ENCODE measurements at regions not wholly inside any gene's neighbourhood (a gene's known extent, or its start where the extent isn't known, plus 50 kb on each side); places are given as distances from the start of the nearest gene placed in this dataset.

DNA sequence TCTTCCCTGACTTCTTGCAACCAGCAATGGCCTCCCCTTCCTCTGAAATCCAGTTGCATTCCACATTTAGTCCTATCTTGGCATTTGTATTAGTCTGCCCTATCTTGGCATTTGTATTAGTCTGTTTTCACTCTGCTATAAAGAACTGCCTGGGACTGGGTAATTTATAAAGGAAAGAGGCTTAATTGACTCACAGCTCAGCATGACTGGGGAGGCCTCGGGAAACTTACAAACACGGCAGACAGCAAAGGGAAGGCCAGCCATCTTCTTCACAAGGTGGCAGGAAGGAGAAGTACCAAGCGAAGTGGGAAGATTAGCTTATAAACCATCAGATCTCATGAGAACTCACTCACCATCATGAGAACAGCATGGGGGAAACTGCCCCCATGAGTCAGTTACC is 234.5 kb upstream of the COPS8 start:
- H3K27me3 Mint-ChIP-seq (ENCODE audit: low read depth) = no peaks in the 10 kb centered on the region
- H3K4me3 Mint-ChIP-seq = no peak overlapping the region
- H3K9me3 Mint-ChIP-seq = no peaks in the 10 kb centered on the region
- H3K4me1 Mint-ChIP-seq (ENCODE audit: low read depth) = no peaks in the 10 kb centered on the region
- H3K36me3 Mint-ChIP-seq (ENCODE audit: low read depth) = no peaks in the 10 kb centered on the region
- no peak overlapping the region for H3K27ac Mint-ChIP-seq

DNA sequence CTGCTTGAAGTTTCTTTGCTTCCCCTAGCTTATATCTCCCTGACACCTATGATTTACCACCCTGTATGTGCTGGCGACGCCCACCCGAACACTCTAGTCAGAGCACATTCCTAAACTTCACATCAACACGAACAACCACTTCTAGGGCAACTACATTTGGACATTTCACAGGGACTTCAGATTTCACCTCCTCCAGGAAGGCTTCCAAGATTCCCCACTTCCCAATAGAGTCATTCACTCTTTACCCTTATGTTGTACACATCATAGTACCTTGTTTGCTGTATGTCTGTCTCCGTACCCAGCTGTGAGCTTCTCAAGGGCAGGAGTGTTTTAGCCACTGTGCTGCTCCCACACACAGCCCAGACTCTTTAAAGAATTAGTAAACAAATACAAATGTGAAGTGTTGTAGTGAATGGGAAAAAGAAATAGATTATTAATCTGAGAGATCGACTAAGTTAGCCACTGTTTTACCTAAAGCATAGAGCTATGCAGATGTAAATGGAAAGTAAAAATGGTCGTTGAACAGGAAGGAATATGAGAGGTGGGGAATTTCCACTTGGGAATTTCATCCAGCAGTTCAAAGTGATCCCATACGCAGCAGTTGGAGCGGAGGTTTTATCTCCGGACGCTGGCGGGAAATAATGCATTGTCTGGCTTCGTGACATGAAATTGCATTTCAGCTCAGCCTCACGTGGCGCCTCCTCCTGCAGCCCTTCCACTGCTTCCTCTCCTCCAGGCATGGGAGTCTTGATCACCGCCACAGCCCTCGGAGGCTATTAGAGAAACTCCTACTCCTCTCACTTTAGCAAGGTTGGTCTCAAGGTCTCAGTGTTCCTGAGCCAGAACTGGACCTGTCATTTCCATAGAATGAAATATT is 233.4 kb upstream of the COPS8 start:
- no peaks in the 10 kb centered on the region for H3K9me3 Mint-ChIP-seq
- no peaks in the 10 kb centered on the region for H3K36me3 Mint-ChIP-seq (ENCODE audit: low read depth)
- no peaks in the 10 kb centered on the region for H3K4me1 Mint-ChIP-seq (ENCODE audit: low read depth)
- no peak overlapping the region for H3K27ac Mint-ChIP-seq
- no peak overlapping the region for H3K4me3 Mint-ChIP-seq
- H3K27me3 Mint-ChIP-seq (ENCODE audit: low read depth) = no peaks in the 10 kb centered on the region

DNA sequence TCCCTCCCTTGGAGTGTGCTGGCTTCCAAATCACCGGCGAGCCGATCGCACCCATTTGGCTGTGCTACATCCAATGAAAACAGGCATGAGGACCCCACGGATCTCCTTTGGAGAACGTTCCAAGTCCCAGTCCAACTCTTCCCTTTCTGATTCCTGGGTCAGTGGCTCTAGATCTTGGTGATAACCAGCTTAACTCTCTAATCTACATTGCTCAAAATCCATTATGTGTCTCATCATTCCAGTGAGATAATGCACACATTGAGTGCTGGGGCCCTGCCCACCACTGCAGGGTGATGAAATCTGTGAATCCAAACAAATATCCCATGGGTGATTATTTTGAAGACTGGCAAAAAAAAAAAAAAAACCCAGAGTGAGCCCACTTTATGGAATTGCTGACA is 232.7 kb upstream of the COPS8 start:
- Mint-ChIP-seq H3K27me3 (ENCODE audit: low read depth) (no peaks in the 10 kb centered on the region), H3K9me3 (no peaks in the 10 kb centered on the region), H3K4me1 (ENCODE audit: low read depth) (no peaks in the 10 kb centered on the region), H3K36me3 (ENCODE audit: low read depth) (no peaks in the 10 kb centered on the region), H3K27ac (no peak overlapping the region), H3K4me3 (no peak overlapping the region)

DNA sequence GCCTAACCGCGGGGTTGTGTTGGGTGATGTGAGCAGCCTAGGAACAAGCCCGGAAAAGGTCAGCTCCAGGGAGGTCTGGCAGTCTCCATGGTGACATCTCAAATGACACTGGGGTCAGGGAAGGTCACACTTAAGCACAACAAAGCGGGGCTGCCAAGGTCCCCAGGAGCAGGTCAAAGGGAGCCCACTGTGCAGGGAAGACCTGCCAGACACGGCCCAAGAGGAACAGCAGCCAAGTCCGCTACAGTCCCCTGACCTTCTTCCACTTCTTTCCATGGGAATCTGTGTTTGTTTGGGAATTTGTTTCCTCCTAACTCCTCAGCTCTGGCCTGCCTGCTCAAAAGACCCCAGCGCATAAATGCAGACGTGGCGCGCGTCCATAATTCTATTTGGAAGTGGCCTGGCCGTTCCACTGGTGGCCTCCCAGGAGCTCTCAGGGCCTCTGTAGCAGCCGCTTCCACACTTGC is 232.1 kb upstream of the COPS8 start:
- H3K9me3 Mint-ChIP-seq = no peaks in the 10 kb centered on the region
- no peak overlapping the region for H3K4me3 Mint-ChIP-seq
- H3K27me3 Mint-ChIP-seq (ENCODE audit: low read depth) = no peaks in the 10 kb centered on the region
- no peaks in the 10 kb centered on the region for H3K36me3 Mint-ChIP-seq (ENCODE audit: low read depth)
- no peaks in the 10 kb centered on the region for H3K4me1 Mint-ChIP-seq (ENCODE audit: low read depth)
- no peak overlapping the region for H3K27ac Mint-ChIP-seq

DNA sequence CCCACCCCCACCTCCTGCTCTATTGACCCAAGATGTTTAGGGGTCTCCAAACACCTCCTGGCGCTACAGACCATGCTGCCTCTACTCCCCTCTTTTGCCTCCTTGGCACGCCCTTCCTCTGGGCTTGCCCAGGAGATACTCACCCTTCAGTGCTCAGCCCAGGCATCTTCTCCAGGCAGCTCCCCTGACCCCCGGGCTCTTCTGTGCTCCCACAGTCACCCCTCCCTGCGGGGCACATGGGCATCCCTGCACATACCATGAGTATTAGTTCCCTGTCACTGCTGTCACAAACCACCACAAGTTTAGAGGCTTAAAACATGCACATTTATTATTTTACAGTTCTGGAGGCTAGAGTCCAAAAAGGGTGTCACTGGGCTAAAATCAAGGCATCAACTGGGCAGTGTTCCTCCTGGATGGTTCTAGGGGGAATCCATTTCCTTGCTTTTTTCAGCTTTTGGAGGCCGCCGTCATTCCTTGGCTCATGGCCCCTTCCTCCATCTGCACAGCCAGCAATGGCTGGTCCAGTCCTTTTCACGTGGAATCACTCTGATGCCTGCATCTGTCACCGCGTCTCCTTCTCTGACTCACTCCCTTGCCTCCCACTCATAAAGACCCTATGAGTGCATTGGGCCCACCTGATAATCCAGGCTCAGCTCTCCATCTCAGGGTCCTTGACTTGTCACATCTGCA is 230.4 kb upstream of the COPS8 start:
- no peaks in the 10 kb centered on the region for H3K36me3 Mint-ChIP-seq (ENCODE audit: low read depth)
- no peaks in the 10 kb centered on the region for H3K9me3 Mint-ChIP-seq
- H3K4me3 Mint-ChIP-seq = no peak overlapping the region
- H3K27ac Mint-ChIP-seq = no peak overlapping the region
- H3K4me1 Mint-ChIP-seq (ENCODE audit: low read depth) = no peaks in the 10 kb centered on the region
- no peaks in the 10 kb centered on the region for H3K27me3 Mint-ChIP-seq (ENCODE audit: low read depth)

DNA sequence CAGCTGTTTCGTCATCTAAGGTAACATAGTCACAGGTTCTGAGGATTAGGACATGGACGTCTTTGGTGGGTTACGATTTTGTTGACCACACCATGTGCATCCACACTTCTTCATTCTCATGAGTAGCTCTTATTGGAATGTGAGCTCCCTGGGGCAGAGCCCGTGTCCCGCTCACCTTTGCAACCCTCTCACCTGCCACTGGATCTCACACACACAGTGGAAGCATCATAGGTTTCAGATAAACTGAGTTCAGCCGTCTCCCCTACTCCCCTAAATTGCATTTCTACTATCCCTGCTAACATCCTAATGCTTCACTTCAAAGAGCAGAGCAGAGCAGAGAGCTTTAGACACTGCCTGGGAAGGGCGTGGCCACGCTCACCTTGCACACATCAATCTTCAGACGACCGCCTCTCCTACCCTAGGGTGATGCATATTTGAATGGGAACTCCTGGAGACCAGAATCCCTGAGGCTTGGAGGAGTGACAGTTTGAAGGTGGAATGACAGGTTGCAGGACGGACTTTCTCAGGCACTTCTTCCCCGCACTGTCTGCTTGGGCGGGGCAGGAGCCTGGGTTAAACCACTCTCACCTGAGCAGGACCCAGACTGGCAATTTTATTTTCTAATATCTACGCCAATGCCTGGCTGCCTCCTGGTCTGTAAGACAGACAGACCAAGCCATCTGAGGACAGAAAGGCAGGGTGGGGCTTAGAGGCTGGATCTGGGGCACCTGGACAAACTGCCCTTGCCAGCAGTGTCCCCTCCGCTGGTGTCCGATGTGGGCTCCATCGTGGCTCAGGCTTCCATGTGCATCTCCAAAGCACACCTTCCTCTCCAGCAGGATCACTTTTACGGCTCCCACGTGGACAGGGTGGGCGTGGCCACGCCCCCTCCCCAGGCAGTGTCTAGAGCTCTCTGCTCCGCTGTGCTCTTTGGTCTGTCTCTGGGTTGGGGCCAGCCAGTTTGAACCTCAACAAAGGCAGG is 229.5 kb upstream of the COPS8 start:
- Mint-ChIP-seq H3K27ac (no peak overlapping the region), H3K4me3 (no peak overlapping the region), H3K36me3 (ENCODE audit: low read depth) (no peaks in the 10 kb centered on the region), H3K4me1 (ENCODE audit: low read depth) (no peaks in the 10 kb centered on the region), H3K9me3 (no peaks in the 10 kb centered on the region), H3K27me3 (ENCODE audit: low read depth) (no peaks in the 10 kb centered on the region)

DNA sequence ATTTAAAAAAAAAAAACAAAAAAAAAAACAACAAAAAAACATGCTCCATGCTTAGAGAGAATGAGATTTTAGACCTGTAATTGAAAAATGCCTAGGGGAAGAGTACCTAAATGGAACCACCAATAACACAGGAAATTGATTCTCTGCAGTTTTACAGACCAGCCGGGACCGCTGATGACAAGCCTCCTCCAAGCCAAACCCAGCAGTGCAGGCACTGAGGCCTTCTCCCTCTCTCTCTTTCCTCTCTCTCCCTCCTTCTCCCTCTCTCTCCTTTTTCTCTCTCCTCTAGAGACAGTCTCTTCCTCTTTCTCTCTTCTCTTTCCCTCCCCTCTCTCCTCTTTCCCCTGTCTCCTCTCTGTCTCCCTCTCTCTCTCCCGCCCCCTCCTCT is 228.8 kb upstream of the COPS8 start:
- no peaks in the 10 kb centered on the region for H3K4me1 Mint-ChIP-seq (ENCODE audit: low read depth)
- H3K9me3 Mint-ChIP-seq = no peaks in the 10 kb centered on the region
- H3K4me3 Mint-ChIP-seq = no peak overlapping the region
- H3K36me3 Mint-ChIP-seq (ENCODE audit: low read depth) = no peaks in the 10 kb centered on the region
- no peak overlapping the region for H3K27ac Mint-ChIP-seq
- H3K27me3 Mint-ChIP-seq (ENCODE audit: low read depth) = no peaks in the 10 kb centered on the region

DNA sequence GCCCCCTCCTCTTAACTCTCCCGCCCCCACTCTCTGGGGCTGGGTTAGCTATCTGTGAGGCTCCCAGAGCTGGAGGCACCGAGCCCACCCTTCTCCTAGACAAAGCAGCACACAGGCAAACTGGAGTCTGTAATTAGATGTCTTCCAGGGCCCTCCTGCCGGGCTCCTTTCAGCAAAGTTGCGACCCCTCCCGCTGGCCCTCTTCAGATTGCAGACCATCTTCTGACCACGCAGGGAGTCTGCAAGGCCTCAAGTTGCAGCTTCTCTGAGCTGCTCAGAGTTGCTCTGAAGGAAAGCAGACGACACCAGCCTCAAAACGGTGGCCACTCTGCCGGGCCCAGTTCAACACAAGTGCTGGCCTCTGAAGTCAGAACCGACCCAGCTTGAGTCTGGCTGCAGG is 228.4 kb upstream of the COPS8 start:
- Mint-ChIP-seq H3K27me3 (ENCODE audit: low read depth) (no peaks in the 10 kb centered on the region), H3K4me1 (ENCODE audit: low read depth) (no peaks in the 10 kb centered on the region), H3K4me3 (no peak overlapping the region), H3K27ac (no peak overlapping the region), H3K36me3 (ENCODE audit: low read depth) (no peaks in the 10 kb centered on the region), H3K9me3 (no peaks in the 10 kb centered on the region)

DNA sequence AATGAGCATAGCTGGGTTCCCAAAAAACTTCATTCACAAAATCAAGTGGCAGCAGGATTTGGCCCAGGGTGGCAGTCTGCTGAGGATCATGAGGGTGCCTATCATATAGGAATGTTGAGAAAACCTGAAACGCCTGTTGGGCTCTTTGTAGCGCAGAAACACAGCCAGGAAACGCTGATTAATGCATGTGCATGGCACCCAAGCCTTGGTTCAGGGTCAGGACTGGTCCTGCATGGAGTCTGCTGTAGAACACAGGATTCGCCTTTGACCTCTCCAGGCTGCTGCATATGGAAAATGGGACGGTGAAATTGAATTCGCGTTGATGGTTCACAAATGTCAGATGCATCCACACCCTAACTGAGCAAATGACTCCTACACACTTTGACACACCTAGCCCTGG is 227.9 kb upstream of the COPS8 start:
- H3K27me3 Mint-ChIP-seq (ENCODE audit: low read depth) = no peaks in the 10 kb centered on the region
- no peaks in the 10 kb centered on the region for H3K4me1 Mint-ChIP-seq (ENCODE audit: low read depth)
- H3K36me3 Mint-ChIP-seq (ENCODE audit: low read depth) = no peaks in the 10 kb centered on the region
- H3K9me3 Mint-ChIP-seq = no peaks in the 10 kb centered on the region
- H3K27ac Mint-ChIP-seq = no peak overlapping the region
- no peak overlapping the region for H3K4me3 Mint-ChIP-seq

DNA sequence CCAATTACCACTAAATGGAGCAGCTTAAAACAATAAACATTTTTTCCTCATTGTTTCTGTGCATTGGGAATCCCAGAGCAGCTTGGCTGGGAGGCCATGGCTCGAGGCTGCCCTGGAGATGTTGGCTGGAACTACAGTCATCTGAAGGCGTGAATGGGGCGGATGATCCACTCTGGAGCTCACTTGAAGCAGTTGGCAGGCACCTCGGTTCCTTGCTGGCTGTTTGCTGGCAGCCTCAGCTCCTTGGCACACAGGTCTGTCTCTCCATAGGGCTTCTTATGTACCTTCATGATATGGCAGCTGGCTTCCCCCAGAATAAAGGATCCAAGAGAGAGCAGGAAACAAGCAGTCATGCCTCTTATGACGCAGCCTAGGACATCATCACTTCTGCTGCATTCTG is 227.0 kb upstream of the COPS8 start:
- H3K27me3 Mint-ChIP-seq (ENCODE audit: low read depth) = no peaks in the 10 kb centered on the region
- H3K4me1 Mint-ChIP-seq (ENCODE audit: low read depth) = no peaks in the 10 kb centered on the region
- H3K36me3 Mint-ChIP-seq (ENCODE audit: low read depth) = no peaks in the 10 kb centered on the region
- H3K27ac Mint-ChIP-seq = no peak overlapping the region
- H3K4me3 Mint-ChIP-seq = no peak overlapping the region
- no peaks in the 10 kb centered on the region for H3K9me3 Mint-ChIP-seq

DNA sequence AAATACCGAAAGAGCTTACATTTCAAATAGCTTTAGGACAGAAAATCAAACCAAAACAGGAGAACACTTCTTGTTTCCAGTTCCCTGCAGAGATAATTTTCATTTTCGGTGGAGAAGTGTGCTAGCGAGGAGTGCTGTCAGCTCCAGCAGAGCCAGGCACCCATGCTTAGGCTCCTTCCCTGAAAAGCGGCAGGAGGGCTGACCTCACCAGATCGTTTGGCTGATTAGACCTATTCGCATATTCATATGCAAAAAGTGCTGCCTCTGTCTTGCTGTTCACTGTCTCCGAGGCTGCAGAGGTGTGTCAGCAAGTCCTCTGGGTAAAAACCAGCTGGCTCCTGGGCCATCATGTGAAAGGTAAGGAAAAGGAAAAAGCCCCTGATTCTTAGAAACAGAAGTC is 225.8 kb upstream of the COPS8 start:
- H3K27ac Mint-ChIP-seq = no peak overlapping the region
- H3K27me3 Mint-ChIP-seq (ENCODE audit: low read depth) = no peaks in the 10 kb centered on the region
- no peak overlapping the region for H3K4me3 Mint-ChIP-seq
- H3K36me3 Mint-ChIP-seq (ENCODE audit: low read depth) = no peaks in the 10 kb centered on the region
- peaks cover under 1% of the 10 kb centered on the region for H3K9me3 Mint-ChIP-seq
- no peaks in the 10 kb centered on the region for H3K4me1 Mint-ChIP-seq (ENCODE audit: low read depth)

DNA sequence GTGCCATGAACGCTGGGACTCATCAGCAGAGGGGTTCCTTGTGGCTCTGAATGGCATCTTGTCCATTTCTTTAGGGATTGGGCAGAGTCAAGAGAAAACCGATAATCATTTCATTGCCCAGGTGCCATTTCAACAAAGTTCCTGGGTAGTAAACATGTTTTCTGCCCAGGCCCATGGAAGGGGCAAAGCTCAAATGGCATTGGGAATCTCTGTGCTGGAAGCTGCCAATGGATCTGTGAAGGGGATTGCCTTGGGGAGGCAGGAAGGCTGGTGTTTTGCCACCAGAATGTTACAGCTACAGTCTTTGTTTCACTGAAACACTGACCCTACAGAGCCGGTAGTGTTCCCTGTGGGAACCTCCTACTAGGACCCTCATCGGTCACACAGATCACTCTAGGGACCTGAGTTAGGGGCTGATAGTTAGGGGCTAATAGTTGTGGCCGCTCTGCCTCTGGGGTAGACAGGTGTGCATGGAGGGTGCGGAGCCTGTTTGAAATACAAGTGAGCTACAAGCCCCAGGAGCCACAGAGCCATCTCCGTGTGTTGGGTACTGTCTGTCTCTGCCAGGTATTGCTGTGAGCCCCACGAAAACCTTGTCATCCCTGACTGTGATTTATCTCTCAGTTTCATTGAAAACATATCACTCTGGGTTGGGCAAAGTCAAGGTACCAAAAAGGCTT is 224.4 kb upstream of the COPS8 start:
- no peak overlapping the region for H3K4me3 Mint-ChIP-seq
- H3K36me3 Mint-ChIP-seq (ENCODE audit: low read depth) = no peaks in the 10 kb centered on the region
- no peaks in the 10 kb centered on the region for H3K4me1 Mint-ChIP-seq (ENCODE audit: low read depth)
- peaks cover 6% of the 10 kb centered on the region for H3K9me3 Mint-ChIP-seq
- no peak overlapping the region for H3K27ac Mint-ChIP-seq
- H3K27me3 Mint-ChIP-seq (ENCODE audit: low read depth) = no peaks in the 10 kb centered on the region

DNA sequence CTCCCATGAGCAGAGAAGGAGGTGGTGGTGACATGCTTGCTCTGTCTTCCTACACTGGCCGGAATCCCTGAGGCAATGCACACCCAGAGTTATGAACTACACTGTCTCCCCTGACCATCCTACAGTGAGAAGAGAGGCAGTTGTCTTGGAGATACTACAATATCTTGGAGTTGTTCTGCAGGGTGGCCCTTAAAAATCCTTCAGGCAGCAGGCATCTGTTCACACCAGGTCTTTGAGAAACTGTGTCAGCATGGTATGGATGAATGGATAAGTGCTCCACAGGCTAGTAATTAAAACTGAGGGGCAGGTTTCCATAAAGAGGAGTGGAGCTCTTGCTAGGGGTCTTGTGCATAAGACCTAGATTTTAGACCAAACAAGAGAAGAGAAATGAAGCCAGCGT is 223.7 kb upstream of the COPS8 start:
- no peak overlapping the region for H3K4me3 Mint-ChIP-seq
- peaks cover 6% of the 10 kb centered on the region for H3K9me3 Mint-ChIP-seq
- H3K27me3 Mint-ChIP-seq (ENCODE audit: low read depth) = no peaks in the 10 kb centered on the region
- no peaks in the 10 kb centered on the region for H3K4me1 Mint-ChIP-seq (ENCODE audit: low read depth)
- no peak overlapping the region for H3K27ac Mint-ChIP-seq
- H3K36me3 Mint-ChIP-seq (ENCODE audit: low read depth) = no peaks in the 10 kb centered on the region

DNA sequence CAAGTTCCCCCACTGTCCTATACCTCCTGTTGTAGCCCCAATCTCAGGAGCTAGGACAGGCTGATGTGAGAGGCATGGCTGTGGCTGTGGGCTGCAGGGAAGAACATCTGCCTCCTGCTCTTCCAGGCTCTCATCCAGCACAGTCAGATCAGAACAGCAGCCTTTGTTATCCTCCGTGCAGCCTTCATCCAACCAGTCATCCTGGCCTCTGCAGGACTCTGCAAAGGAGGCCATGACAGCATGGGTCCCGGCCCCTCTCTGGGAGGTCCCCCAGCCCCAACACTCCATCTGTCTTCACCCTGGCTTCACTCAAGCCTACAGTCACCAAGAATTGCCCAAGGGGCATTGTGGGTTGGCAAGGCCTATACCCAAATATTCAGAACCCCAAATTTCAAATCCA is 223.2 kb upstream of the COPS8 start:
- Mint-ChIP-seq H3K27ac (no peak overlapping the region), H3K4me1 (ENCODE audit: low read depth) (no peaks in the 10 kb centered on the region), H3K4me3 (no peak overlapping the region), H3K9me3 (peaks cover 6% of the 10 kb centered on the region), H3K36me3 (ENCODE audit: low read depth) (no peaks in the 10 kb centered on the region), H3K27me3 (ENCODE audit: low read depth) (no peaks in the 10 kb centered on the region)

Measured in T-helper 1 cell treated with Interleukin-12 subunit alpha and Interleukin-12 subunit beta and Interleukin-4 antibody, amounts not matched to agents 30 μg/mL and 1 μg/mL, for 36 hours (primary cell).